ENCODE measurements at regions not wholly inside any gene's neighbourhood (a gene's known extent, or its start where the extent isn't known, plus 50 kb on each side); places are given as distances from the start of the nearest gene placed in this dataset.

DNA sequence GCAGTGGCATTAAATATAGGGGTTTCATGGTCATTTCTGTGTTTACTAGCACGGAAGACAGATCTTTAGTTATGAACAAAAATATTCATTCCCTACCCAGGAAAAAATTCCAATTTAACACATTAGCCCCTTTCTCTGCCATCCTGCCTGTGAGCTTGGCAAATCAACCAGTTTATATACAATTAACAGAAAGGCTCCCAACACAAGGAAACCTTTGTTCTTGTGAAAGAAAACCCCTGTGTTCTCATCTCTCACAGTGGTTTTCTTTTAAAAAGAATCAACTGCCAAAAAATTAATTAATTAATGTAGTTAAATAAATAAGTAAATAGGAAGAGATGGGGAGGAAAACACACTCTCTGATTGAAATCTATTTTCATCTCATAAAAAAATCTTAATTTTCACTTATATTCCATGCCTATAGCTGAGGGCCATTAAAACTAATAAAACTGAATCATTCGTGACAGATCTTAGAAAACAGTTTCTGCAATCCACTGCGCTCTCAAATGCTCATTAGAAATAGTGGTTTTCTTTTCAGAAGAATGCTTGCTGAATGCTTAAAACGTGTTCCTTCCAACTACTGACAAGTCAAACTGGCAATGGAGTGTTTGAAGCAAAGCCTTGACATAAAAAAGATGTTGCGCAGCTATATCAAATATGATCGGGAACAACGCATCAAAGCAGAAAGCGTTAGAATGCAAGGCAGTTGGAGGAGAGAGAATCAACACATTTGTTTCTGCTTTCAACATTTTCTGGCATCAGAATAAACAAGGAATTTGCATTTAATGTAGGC, 387.7 kb downstream of the TLR4 start:
- no peaks in the 10 kb centered on the region for H3K27me3 Mint-ChIP-seq (ENCODE audit: low read depth)
- H4K5ac ChIP-seq (ENCODE audit: insufficient read length, low read depth, low read length), result no peak overlapping the region
- no peak for DNase-seq
- H3K79me2 ChIP-seq (ENCODE audit: insufficient read depth, low read length), result no peaks in the 10 kb centered on the region
- no peak overlapping the region for H3K27ac ChIP-seq (ENCODE audit: insufficient read length, low read depth, low read length)
- H3K56ac ChIP-seq (ENCODE audit: insufficient read length, low read depth, low read length), result no peak overlapping the region
- no peak overlapping the region for H2BK15ac ChIP-seq (ENCODE audit: low read depth, low read length)
- no peak overlapping the region for H2BK20ac ChIP-seq (ENCODE audit: low read depth, low read length, poor library complexity, severe bottlenecking)
- H3K36me3 Mint-ChIP-seq (ENCODE audit: insufficient read depth in 1 of 3, low read depth in 3 of 3), result no peaks in the 10 kb centered on the region
- no peaks in the 10 kb centered on the region for H3K9me3 ChIP-seq (ENCODE audit: control insufficient read depth, low read depth, low read length)
- no peaks in the 10 kb centered on the region for H4K20me1 ChIP-seq (ENCODE audit: control insufficient read depth, insufficient read depth, insufficient read length)
- no peak overlapping the region for H3K4me3 Mint-ChIP-seq
- no peak for TF ChIP-seq CTCF (conservative IDR thresholded peaks at IDR 0.05)
- no peaks in the 10 kb centered on the region for H3K27me3 ChIP-seq (ENCODE audit: insufficient read depth, low read length)
- H3K23ac ChIP-seq (ENCODE audit: insufficient read length, low read depth, low read length), result no peak overlapping the region
- H2AFZ ChIP-seq (ENCODE audit: low read length), result no peak overlapping the region
- no peak overlapping the region for H3K18ac ChIP-seq (ENCODE audit: insufficient read length, low read depth, low read length)
- H2BK12ac ChIP-seq (ENCODE audit: insufficient read length, low read depth, low read length), result no peak overlapping the region
- H3K14ac ChIP-seq (ENCODE audit: insufficient read depth, low read length), result no peak overlapping the region
- no peak overlapping the region for H3K4me2 ChIP-seq (ENCODE audit: insufficient read depth, insufficient read length, low read length)
- peaks cover 5 to 11% of the 10 kb centered on the region in 2 experiments for H3K4me1 Mint-ChIP-seq
- no peaks in the 10 kb centered on the region for H3K4me1 ChIP-seq (ENCODE audit: insufficient read depth, low read length)
- no peaks in the 10 kb centered on the region for H3K79me1 ChIP-seq (ENCODE audit: insufficient read depth, low read depth, low read length, poor library complexity, severe bottlenecking)
- no CpG with 5 or more reads among the region's 8 CpGs for WGBS (ENCODE audit: extremely low coverage, insufficient read length, low lambda C conversion rate)
- H3K27ac Mint-ChIP-seq, result no peak overlapping the region
- no peak overlapping the region for H2BK5ac ChIP-seq (ENCODE audit: insufficient read length, low read length)
- no peak overlapping the region for H2BK120ac ChIP-seq (ENCODE audit: low read depth, low read length, poor library complexity, severe bottlenecking)
- no peaks in the 10 kb centered on the region for H3K23me2 ChIP-seq (ENCODE audit: insufficient read length, low read depth, low read length, poor library complexity, severe bottlenecking)
- H3T11ph ChIP-seq (ENCODE audit: low read length), result no peak overlapping the region
- H3K4ac ChIP-seq (ENCODE audit: low read depth, low read length), result no peak overlapping the region
- no peak overlapping the region for H4K8ac ChIP-seq (replicated peaks; ENCODE audit: insufficient read length, low read depth, low read length)
- no peak overlapping the region for H3K9ac ChIP-seq (ENCODE audit: extremely low read depth, insufficient read length, low read length)
- H4K91ac ChIP-seq (ENCODE audit: insufficient read length, low read depth, low read length), result no peak overlapping the region
- H3K9me3 Mint-ChIP-seq, result peaks cover 0 to 2% of the 10 kb centered on the region in 2 experiments; a peak in 1 of 5 replicates
- no peak overlapping the region for H2AK5ac ChIP-seq (ENCODE audit: insufficient read length, low read length)

All from H9 (cell line).